OCI-LY1 (cell line): ENCODE measurements at regions not wholly inside any gene's neighbourhood (a gene's known extent, or its start where the extent isn't known, plus 50 kb on each side); places are given as distances from the start of the nearest gene placed in this dataset.

Experiments used
- CTCF ChIP-seq: fragments of 200-600 bp; sonication (generic), shearing (Covaris generic); IDR thresholded peaks from 2 replicates; pipeline ENCODE4 v1.5.1; 2017; ENCODE audit warnings: mild to moderate bottlenecking, antibody characterized with exemption, low read length, moderate library complexity, mixed read lengths
- EZH2 ChIP-seq: fragments of 200-600 bp; sonication (generic), shearing (Covaris generic); IDR thresholded peaks from 2 replicates; pipeline ENCODE4 v1.8.0; 2017; ENCODE audit warnings: borderline replicate concordance, mixed run types, mild to moderate bottlenecking, antibody characterized with exemption, low read length, moderate library complexity, mixed read lengths

- TF ChIP-seq CTCF, result no peak
- TF ChIP-seq EZH2, result no peak
Observed at GRCh38 chrX:16251782-16252181, 84.5 kb downstream of the MAGEB17 start.
